PC-9 (cell line): ENCODE measurements at regions not wholly inside any gene's neighbourhood (a gene's known extent, or its start where the extent isn't known, plus 50 kb on each side); places are given as distances from the start of the nearest gene placed in this dataset.

Experiments
- BruUV-seq: library from RNA; stranded (reverse); fragments of 400-500 nt; replicated peaks from 2 replicates; lab custom pipeline; 2021; lab: Mats Ljungman, UMichigan
- CTCF ChIA-PET: fragments of 300-600 bp; sonication (Branson Sonifier 250); formaldehyde crosslinking; loops from one replicate; lab custom pipeline; 2022; ENCODE audit warnings: antibody characterized with exemption; lab: Charles Lee
- POLR2A ChIA-PET: fragments of 300-600 bp; sonication (Branson Sonifier 250); formaldehyde crosslinking; loops from one replicate; lab custom pipeline; 2022; ENCODE audit warnings: antibody characterized with exemption; ENCODE audit not compliant: unreplicated experiment; lab: Charles Lee
- DNase-seq, 2 experiments: peaks; one replicate each; pipeline versions ENCODE4 v3.0.0 to v3.0.0-alpha.2; 2015 to 2022; ENCODE audit warnings: mixed read lengths in 1 of 2
- H2AFZ ChIP-seq: fragments of 200-600 bp; sonication (generic); 2 replicates; pipeline ENCODE4 v1.8.1; 2017; ENCODE audit warnings: antibody characterized with exemption
- H3F3A ChIP-seq: fragments of 200-600 bp; sonication (generic); 2 replicates; pipeline ENCODE4 v1.8.1; 2017; ENCODE audit warnings: antibody characterized with exemption, mild to moderate bottlenecking, low read depth; ENCODE audit not compliant: insufficient read depth
- H3K27ac ChIP-seq: fragments of 200-600 bp; sonication (generic); 2 replicates; pipeline ENCODE4 v1.6.1; 2016; ENCODE audit warnings: mixed run types
- H3K27me3 ChIP-seq: fragments of 200-600 bp; sonication (generic); 2 replicates; pipeline ENCODE4 v1.6.1; 2016; ENCODE audit warnings: low read depth, mixed run types; ENCODE audit not compliant: insufficient read depth
- H3K36me3 ChIP-seq: fragments of 200-600 bp; sonication (generic); 2 replicates; pipeline ENCODE4 v1.6.1; 2016; ENCODE audit warnings: low read depth, mixed run types
- H3K4me1 ChIP-seq: fragments of 200-600 bp; sonication (generic); replicated peaks from 2 replicates; pipeline ENCODE4 v1.6.1; 2016; ENCODE audit warnings: mixed run types; ENCODE audit not compliant: insufficient read depth
- H3K4me2 ChIP-seq: fragments of 200-600 bp; sonication (generic); 2 replicates; pipeline ENCODE4 v1.6.1; 2017; ENCODE audit warnings: mixed run types
- H3K4me3 ChIP-seq: fragments of 200-600 bp; sonication (generic); 2 replicates; pipeline ENCODE4 v1.6.1; 2016; ENCODE audit warnings: mixed run types
- H3K79me2 ChIP-seq: fragments of 200-600 bp; sonication (generic); 2 replicates; pipeline ENCODE4 v1.6.1; 2017; ENCODE audit warnings: low read depth, mixed run types
- H3K9me2 ChIP-seq: fragments of 200-600 bp; sonication (generic); 2 replicates; pipeline ENCODE4 v1.8.1; 2017; ENCODE audit warnings: mild to moderate bottlenecking; ENCODE audit not compliant: insufficient read depth
- H3K9me3 ChIP-seq: fragments of 200-600 bp; sonication (generic); 2 replicates; pipeline ENCODE4 v1.8.1; 2016; ENCODE audit warnings: low read depth; ENCODE audit not compliant: insufficient read depth
- H4K20me1 ChIP-seq: fragments of 200-600 bp; sonication (generic); 2 replicates; pipeline ENCODE4 v1.8.1; 2017; ENCODE audit not compliant: insufficient read depth
- CTCF ChIP-seq: fragments of 200-600 bp; sonication (generic); conservative IDR thresholded peaks from 2 replicates; pipeline ENCODE4 v1.6.1; 2017; ENCODE audit warnings: mixed run types, antibody characterized with exemption, mild to moderate bottlenecking, moderate library complexity
- EZH2 ChIP-seq: fragments of 200-600 bp; sonication (generic); IDR thresholded peaks from 2 replicates; pipeline ENCODE4 v1.8.0; 2017; ENCODE audit warnings: antibody characterized with exemption, low read depth
- intact Hi-C: fragments of 100-400 bp; cut with micrococcal nuclease; formaldehyde crosslinking; loops from one replicate; pipeline ENCODE4 v1.10.0; 2022; ENCODE audit not compliant: unreplicated experiment

GRCh38 chr18:67080601-67081000 lies 435.9 kb downstream of the DSEL start:
- Histone ChIP-seq H3K4me2 (no peak overlapping the region), H3K27me3 (no peaks in the 10 kb centered on the region), H3K4me1 (no peaks in the 10 kb centered on the region), H4K20me1 (no peaks in the 10 kb centered on the region), H3K36me3 (no peaks in the 10 kb centered on the region), H3K79me2 (no peaks in the 10 kb centered on the region), H2AFZ (no peak overlapping the region), H3K9me2 (no peaks in the 10 kb centered on the region), H3K4me3 (no peak overlapping the region), H3F3A (no peaks in the 10 kb centered on the region), H3K9me3 (no peaks in the 10 kb centered on the region), H3K27ac (no peak overlapping the region)
- ChIA-PET POLR2A (no interaction called here), CTCF (no interaction called here)
- intact Hi-C loops = no loop called here
- BruUV-seq = no TSS peak
- TF ChIP-seq EZH2 (no peak), CTCF (no peak)
- no peak for DNase-seq

- Histone ChIP-seq H3F3A (no peaks in the 10 kb centered on the region), H3K9me3 (no peaks in the 10 kb centered on the region), H2AFZ (no peak overlapping the region), H3K4me1 (no peaks in the 10 kb centered on the region), H3K79me2 (no peaks in the 10 kb centered on the region), H3K27me3 (no peaks in the 10 kb centered on the region), H3K36me3 (no peaks in the 10 kb centered on the region), H3K4me3 (no peak overlapping the region), H3K4me2 (no peak overlapping the region), H4K20me1 (no peaks in the 10 kb centered on the region), H3K27ac (no peak overlapping the region), H3K9me2 (no peaks in the 10 kb centered on the region)
- no peak for TF ChIP-seq EZH2
- TF ChIP-seq CTCF = no peak
- CTCF ChIA-PET = no interaction called here
- POLR2A ChIA-PET = no interaction called here
- intact Hi-C loops = no loop called here
- DNase-seq = no peak
- no TSS peak for BruUV-seq
These were observed 442.2 kb downstream of the DSEL start for GRCh38 chr18:67074309-67074708.

GRCh38 chr18:67072791-67073190 lies 443.7 kb downstream of the DSEL start:
- Histone ChIP-seq H3K79me2 (no peaks in the 10 kb centered on the region), H3K36me3 (no peaks in the 10 kb centered on the region), H3K27ac (no peak overlapping the region), H3K9me2 (no peaks in the 10 kb centered on the region), H3F3A (no peaks in the 10 kb centered on the region), H3K4me2 (no peak overlapping the region), H3K27me3 (no peaks in the 10 kb centered on the region), H4K20me1 (no peaks in the 10 kb centered on the region), H3K9me3 (no peaks in the 10 kb centered on the region), H2AFZ (no peak overlapping the region), H3K4me1 (no peaks in the 10 kb centered on the region), H3K4me3 (no peak overlapping the region)
- CTCF ChIA-PET = no interaction called here
- intact Hi-C loops = no loop called here
- no peak for DNase-seq
- BruUV-seq = no TSS peak
- no peak for TF ChIP-seq CTCF
- TF ChIP-seq EZH2 = no peak
- POLR2A ChIA-PET = no interaction called here
